ENCODE measurements at regions not wholly inside any gene's neighbourhood (a gene's known extent, or its start where the extent isn't known, plus 50 kb on each side); places are given as distances from the start of the nearest gene placed in this dataset.

DNA sequence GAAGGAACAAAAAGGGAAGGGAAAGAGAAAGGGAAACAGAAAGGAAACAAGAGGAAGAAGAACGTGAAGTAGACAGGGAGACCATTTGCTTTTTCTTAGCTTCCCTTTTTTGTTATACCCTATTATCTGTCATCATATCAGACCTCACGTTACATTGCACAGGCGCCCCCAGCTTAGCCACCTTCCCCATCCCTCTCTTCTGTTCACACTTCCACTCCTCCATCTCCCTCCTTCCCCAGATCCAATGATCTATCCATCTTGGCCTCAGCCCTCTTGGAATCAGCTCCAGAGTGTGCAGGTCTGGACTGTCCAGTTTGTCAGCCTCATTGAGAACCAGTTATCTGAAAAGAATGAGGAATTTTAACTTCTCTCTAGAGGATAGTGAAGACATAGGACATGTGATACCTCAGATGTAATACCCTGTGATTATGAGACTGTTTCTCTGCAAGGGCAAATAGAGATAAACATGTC is 101.1 kb upstream of the ERRFI1 start:
- TF ChIP-seq, protein P1, sequence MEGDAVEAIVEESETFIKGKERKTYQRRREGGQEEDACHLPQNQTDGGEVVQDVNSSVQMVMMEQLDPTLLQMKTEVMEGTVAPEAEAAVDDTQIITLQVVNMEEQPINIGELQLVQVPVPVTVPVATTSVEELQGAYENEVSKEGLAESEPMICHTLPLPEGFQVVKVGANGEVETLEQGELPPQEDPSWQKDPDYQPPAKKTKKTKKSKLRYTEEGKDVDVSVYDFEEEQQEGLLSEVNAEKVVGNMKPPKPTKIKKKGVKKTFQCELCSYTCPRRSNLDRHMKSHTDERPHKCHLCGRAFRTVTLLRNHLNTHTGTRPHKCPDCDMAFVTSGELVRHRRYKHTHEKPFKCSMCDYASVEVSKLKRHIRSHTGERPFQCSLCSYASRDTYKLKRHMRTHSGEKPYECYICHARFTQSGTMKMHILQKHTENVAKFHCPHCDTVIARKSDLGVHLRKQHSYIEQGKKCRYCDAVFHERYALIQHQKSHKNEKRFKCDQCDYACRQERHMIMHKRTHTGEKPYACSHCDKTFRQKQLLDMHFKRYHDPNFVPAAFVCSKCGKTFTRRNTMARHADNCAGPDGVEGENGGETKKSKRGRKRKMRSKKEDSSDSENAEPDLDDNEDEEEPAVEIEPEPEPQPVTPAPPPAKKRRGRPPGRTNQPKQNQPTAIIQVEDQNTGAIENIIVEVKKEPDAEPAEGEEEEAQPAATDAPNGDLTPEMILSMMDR (IDR thresholded peaks at IDR 0.05; ENCODE audit: insufficient read depth, low read length), result no peak
- TF ChIP-seq, protein P2, sequence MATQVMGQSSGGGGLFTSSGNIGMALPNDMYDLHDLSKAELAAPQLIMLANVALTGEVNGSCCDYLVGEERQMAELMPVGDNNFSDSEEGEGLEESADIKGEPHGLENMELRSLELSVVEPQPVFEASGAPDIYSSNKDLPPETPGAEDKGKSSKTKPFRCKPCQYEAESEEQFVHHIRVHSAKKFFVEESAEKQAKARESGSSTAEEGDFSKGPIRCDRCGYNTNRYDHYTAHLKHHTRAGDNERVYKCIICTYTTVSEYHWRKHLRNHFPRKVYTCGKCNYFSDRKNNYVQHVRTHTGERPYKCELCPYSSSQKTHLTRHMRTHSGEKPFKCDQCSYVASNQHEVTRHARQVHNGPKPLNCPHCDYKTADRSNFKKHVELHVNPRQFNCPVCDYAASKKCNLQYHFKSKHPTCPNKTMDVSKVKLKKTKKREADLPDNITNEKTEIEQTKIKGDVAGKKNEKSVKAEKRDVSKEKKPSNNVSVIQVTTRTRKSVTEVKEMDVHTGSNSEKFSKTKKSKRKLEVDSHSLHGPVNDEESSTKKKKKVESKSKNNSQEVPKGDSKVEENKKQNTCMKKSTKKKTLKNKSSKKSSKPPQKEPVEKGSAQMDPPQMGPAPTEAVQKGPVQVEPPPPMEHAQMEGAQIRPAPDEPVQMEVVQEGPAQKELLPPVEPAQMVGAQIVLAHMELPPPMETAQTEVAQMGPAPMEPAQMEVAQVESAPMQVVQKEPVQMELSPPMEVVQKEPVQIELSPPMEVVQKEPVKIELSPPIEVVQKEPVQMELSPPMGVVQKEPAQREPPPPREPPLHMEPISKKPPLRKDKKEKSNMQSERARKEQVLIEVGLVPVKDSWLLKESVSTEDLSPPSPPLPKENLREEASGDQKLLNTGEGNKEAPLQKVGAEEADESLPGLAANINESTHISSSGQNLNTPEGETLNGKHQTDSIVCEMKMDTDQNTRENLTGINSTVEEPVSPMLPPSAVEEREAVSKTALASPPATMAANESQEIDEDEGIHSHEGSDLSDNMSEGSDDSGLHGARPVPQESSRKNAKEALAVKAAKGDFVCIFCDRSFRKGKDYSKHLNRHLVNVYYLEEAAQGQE (IDR thresholded peaks at IDR 0.05; ENCODE audit: insufficient replicate concordance, low read depth), result no peak
- no peak for TF ChIP-seq POLR2AphosphoS5 (IDR thresholded peaks at IDR 0.05; ENCODE audit: low read depth)
- peak; percentile 15; the same call in 1 of the 2 replicates for TF ChIP-seq SPI1 (IDR thresholded peaks at IDR 0.05; ENCODE audit: borderline replicate concordance, low read depth)
- no peak for TF ChIP-seq GABPA (IDR thresholded peaks at IDR 0.05; ENCODE audit: low read depth)
